HL-60 (cell line): ENCODE measurements at regions not wholly inside any gene's neighbourhood (a gene's known extent, or its start where the extent isn't known, plus 50 kb on each side); places are given as distances from the start of the nearest gene placed in this dataset.
"Not testable (repeated sequence)": the region's sequence is repeated elsewhere in the genome, so short reads cannot be mapped to it uniquely, and the experiment has no call there.

ENCODE experiments used
- DNase-seq, 2 experiments: peaks; one replicate each; pipeline ENCODE4 v3.0.0-alpha.2; 2010 to 2020; ENCODE audit warnings: low read depth in 1 of 2, low spot score in 1 of 2
- H3K27ac ChIP-seq: fragments of 250-450 bp; sonication (Bioruptor Pico); replicated peaks from 2 replicates; pipeline ENCODE4 v1.5.1; 2020; ENCODE audit warnings: mild to moderate bottlenecking, moderate library complexity
- H3K27me3 ChIP-seq: fragments of 250-450 bp; sonication (Bioruptor Pico); 2 replicates; pipeline ENCODE4 v1.5.1; 2021; ENCODE audit warnings: mild to moderate bottlenecking, moderate library complexity; ENCODE audit not compliant: insufficient read depth, poor library complexity, severe bottlenecking
- H3K4me3 ChIP-seq: replicated peaks from 2 replicates; pipeline ENCODE4 v1.5.1; 2011; ENCODE audit warnings: mild to moderate bottlenecking, control low read depth, low read length; ENCODE audit not compliant: insufficient read depth
- CTCF ChIP-seq: IDR thresholded peaks from one replicate; pipeline ENCODE4 v1.5.1; 2011; ENCODE audit warnings: low read length, control low read depth, inconsistent platforms; ENCODE audit not compliant: insufficient read depth
- GABPA ChIP-seq: IDR thresholded peaks from 2 replicates; pipeline ENCODE4 v1.6.1; 2012; ENCODE audit warnings: low read depth
- POLR2AphosphoS5 ChIP-seq: IDR thresholded peaks from 2 replicates; pipeline ENCODE4 v1.6.1; 2012; ENCODE audit warnings: low read depth
- SPI1 ChIP-seq: IDR thresholded peaks from 2 replicates; pipeline ENCODE4 v1.6.1; 2012; ENCODE audit warnings: low read depth, mild to moderate bottlenecking, borderline replicate concordance
- TF ChIP-seq, protein P1 (sequence below): IDR thresholded peaks from 2 replicates; pipeline ENCODE4 v1.6.1; 2012; ENCODE audit warnings: low read depth; ENCODE audit not compliant: insufficient replicate concordance

- not testable (repeated sequence) for H3K27ac ChIP-seq, H3K4me3 ChIP-seq, H3K27me3 ChIP-seq
- peak; percentile 60; the same call in 1 of the 2 replicates for TF ChIP-seq SPI1
- DNase-seq, result peak in 1 of 2 experiments; percentile 59
Measured at GRCh38 chr13:78120144-78120543, 201.5 kb upstream of the EDNRB start.

DNA sequence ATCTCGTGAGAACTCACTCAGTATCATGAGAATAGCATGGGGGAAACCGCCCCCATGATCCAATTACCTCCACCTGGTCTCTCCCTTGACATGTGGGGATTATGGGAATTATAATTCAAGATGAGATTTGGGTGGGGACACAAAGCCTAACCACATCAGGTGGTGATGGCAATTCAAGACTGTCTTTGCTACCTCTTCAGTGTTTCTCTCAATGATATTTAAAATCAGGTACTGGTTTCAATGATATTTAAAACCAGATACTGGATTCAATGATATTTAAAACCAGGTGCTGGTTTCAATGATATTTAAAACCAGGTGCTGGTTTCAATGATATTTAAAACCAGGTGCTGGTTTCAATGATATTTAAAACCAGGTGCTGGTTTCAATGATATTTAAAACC is 198.4 kb upstream of the EDNRB start:
- not testable (repeated sequence) for H3K27ac ChIP-seq, H3K27me3 ChIP-seq, H3K4me3 ChIP-seq, DNase-seq

GRCh38 chr13:78105656-78106055 is 187.0 kb upstream of the EDNRB start:
- DNase-seq, result peak; percentile 22 to 24
- Histone ChIP-seq H3K27me3 (no peaks in the 10 kb centered on the region), H3K27ac (no peak overlapping the region), H3K4me3 (no peak overlapping the region)
- TF ChIP-seq POLR2AphosphoS5 (no peak), SPI1 (peak; percentile 33; the same call in 1 of the 2 replicates)

- TF ChIP-seq, protein P1, sequence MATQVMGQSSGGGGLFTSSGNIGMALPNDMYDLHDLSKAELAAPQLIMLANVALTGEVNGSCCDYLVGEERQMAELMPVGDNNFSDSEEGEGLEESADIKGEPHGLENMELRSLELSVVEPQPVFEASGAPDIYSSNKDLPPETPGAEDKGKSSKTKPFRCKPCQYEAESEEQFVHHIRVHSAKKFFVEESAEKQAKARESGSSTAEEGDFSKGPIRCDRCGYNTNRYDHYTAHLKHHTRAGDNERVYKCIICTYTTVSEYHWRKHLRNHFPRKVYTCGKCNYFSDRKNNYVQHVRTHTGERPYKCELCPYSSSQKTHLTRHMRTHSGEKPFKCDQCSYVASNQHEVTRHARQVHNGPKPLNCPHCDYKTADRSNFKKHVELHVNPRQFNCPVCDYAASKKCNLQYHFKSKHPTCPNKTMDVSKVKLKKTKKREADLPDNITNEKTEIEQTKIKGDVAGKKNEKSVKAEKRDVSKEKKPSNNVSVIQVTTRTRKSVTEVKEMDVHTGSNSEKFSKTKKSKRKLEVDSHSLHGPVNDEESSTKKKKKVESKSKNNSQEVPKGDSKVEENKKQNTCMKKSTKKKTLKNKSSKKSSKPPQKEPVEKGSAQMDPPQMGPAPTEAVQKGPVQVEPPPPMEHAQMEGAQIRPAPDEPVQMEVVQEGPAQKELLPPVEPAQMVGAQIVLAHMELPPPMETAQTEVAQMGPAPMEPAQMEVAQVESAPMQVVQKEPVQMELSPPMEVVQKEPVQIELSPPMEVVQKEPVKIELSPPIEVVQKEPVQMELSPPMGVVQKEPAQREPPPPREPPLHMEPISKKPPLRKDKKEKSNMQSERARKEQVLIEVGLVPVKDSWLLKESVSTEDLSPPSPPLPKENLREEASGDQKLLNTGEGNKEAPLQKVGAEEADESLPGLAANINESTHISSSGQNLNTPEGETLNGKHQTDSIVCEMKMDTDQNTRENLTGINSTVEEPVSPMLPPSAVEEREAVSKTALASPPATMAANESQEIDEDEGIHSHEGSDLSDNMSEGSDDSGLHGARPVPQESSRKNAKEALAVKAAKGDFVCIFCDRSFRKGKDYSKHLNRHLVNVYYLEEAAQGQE, result no peak
- no peak for TF ChIP-seq CTCF
- no peak for TF ChIP-seq POLR2AphosphoS5
- TF ChIP-seq SPI1, result no peak
- no peak for TF ChIP-seq GABPA
- DNase-seq, result no peak
- no peak overlapping the region for H3K27ac ChIP-seq
- no peak overlapping the region for H3K4me3 ChIP-seq
- no peaks in the 10 kb centered on the region for H3K27me3 ChIP-seq
Measured at GRCh38 chr13:78103936-78104335, 185.3 kb upstream of the EDNRB start.

DNA sequence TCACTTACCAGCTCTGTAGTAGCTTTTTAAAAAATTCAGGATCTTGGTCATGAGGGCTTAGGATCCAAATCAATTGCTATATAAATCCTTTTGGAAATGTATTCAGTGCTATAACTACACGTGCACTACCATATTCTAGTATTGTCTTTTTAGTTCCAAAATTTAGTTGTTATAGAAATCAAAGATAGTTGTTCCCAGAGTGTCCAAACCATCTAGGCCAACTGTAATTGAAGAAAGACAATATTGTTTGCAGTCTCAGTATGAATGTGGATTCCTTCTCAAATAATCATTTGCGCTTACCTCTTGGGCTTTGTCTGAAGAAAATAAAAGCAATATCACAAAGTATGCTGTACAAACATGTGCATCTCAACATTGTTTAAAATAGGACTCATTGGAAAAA is 184.1 kb upstream of the EDNRB start:
- no peaks in the 10 kb centered on the region for H3K27me3 ChIP-seq
- no peak for DNase-seq
- H3K4me3 ChIP-seq, result no peak overlapping the region
- H3K27ac ChIP-seq, result 0 out of 2 replicates have a peak overlapping the region, but pooled peaks have one; percentile 6
- TF ChIP-seq GABPA (no peak), SPI1 (no peak), CTCF (no peak), POLR2AphosphoS5 (no peak)
- TF ChIP-seq, protein P1, result no peak
